HG02798 (cell line): ENCODE measurements at regions not wholly inside any gene's neighbourhood (a gene's known extent, or its start where the extent isn't known, plus 50 kb on each side); places are given as distances from the start of the nearest gene placed in this dataset.
"Not testable (repeated sequence)": the region's sequence is repeated elsewhere in the genome, so short reads cannot be mapped to it uniquely, and the experiment has no call there.

Source experiments
- ATAC-seq: cut with Tn5 transposase; IDR thresholded peaks from one replicate; pipeline ENCODE4 v1.9.1; 2021; ENCODE audit warnings: mild to moderate bottlenecking; ENCODE audit not compliant: unreplicated experiment, poor library complexity

DNA sequence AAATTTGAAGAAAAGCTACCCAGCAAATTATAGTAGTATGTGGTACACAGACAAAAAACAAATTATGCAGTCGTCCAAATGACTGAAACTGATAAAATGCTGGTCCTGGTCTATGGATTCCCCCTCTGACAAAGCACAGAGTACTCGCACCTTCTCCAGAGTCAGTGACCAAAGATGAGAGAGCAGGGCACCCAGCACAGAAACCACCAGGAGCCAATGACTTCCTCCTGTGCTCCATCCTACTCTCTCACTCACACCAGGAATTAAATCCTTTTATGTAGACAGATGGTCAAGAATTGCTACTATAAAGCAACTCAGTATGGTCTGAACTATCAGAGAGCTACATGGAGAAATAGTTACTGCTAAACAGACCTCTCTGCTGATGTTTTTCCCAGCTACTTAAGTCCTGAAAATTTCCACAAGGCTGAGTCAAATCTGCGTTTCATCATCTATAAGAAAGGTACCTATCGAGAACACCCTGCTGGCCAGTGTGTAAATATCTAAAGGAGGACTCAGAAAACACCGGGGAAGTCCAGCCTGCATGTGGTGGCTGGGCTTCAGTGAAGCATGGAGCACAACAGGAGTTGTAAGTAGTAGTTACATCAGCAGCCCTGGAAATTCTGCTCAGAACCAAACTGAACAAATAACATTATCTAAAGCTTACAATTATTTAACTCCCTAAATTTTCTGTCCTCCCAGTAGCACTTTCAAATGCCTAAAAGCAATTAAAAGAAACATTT is 84.5 kb upstream of the FBXO28 start:
- peak; percentile 80 for ATAC-seq

DNA sequence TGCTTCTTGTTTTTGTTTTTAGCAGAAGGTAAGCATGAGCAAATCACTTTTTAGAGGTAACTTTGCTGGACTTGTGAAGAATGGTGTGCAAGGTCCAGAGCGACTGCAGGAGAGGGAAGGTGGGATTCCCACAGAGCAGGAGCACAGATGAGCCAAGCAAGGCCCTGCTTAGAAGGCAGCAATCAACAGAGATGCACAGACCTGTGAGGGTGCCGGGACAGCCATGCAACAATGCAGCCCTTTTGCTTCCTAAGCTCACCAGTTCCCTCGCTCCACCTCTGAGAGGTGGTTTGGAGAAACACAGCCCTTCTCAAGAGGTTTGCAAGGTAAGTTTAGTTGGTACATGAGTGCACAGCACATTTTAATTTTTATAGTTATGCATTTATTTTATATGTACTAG is 85.1 kb upstream of the FBXO28 start:
- not testable (repeated sequence) for ATAC-seq

DNA sequence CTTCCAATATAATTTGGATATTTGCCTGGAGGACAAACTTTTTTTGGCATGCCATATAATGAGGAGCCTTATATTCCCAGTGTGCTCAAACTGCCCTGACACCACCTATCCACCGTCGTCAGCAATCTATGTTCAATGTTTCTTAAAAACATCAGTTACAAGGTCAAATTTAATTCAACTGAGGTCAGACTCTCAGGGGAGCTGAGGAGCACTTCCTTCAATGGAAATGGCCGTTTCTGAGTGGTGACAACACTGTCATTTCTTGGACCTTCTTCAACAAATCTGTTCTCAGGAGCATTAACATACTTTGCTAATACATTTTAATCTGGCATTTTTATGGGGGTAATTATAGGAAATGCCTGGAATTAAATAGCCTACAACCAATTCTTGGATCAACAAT is 90.8 kb upstream of the FBXO28 start:
- ATAC-seq: not testable (repeated sequence)

DNA sequence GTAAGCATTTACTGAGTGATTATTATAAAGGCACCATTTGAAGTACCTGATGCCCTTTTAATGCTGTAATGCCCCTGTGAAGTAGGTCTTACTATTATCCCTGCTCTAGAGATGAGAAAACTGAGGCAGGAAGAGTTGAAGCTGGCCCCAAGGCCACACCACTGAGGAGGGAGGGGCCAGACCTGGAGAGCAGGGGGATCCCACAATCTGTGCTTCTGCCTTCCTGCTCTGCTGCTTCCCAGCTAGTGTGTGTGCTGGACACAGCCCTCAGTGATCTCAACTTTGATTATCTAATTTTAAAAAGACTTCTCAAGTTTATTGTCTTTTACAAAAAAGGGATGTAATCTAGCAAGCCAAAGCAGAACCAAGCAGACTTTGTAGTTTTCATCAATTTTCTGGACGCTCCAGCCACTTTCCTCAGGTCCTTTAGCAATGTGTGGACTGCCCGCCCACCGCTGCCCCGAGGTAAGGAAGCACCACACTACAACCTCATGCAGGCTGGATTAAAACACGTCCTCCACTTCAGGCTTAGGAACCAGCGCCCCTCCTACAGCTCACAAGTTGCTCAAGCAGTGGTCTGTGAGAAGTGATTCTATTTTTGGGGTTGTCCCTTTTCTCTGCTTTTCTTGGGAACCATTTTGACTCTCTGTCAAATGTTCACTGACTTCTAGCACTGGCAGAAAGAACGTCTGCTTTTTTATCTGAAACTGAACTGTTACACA is 91.5 kb upstream of the FBXO28 start:
- ATAC-seq: not testable (repeated sequence)

DNA sequence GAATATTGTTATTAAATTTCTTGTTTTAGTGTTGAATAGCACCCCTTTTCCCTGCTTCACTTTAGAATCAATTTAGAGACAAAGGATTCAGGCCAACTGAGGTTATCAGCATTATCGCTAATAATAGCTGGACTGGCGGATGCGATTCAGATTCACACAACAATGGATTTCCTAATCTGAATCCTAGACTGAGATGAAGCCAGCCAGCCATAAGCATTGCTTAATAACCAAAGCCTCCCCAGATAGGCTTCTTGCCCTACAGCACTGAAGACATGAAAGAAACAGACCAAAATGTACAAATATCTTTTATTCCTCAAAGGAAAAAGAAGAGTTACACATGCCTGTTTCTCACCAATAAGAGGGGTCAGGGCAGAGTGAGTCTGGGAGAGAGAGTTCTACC is 94.0 kb upstream of the FBXO28 start:
- ATAC-seq: not testable (repeated sequence)

DNA sequence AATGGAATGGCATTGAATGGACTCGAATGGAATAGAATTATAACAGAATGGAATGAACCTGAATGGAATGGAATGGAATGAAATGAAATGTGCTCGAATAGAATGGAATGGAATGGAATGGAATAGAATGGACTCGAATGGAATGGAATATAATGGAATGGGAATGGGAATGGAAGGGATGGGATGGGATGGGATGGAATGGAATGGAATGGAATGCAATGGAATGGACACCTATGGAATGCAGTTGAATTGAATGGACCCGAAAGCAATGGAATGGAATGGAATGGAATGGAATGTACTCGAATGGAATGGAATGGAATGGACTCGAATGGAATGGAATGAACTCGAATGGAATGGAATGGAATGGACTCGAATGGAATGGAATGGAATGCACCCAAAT is 98.1 kb upstream of the FBXO28 start:
- not testable (repeated sequence) for ATAC-seq

DNA sequence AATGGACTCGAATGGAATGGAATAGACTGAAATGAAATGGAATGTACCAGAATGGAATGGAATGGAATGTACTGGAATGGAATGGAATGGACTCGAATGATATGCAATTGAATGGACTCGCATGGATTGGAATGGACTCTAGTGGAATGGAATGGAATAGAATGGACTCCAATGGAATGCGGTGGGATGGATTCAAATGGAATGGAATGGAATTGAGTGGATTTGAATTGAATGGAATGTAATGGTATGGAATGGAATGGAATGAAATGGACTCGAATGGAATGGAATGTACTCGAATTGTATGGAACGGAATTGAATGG is 99.6 kb upstream of the FBXO28 start:
- no peak for ATAC-seq

DNA sequence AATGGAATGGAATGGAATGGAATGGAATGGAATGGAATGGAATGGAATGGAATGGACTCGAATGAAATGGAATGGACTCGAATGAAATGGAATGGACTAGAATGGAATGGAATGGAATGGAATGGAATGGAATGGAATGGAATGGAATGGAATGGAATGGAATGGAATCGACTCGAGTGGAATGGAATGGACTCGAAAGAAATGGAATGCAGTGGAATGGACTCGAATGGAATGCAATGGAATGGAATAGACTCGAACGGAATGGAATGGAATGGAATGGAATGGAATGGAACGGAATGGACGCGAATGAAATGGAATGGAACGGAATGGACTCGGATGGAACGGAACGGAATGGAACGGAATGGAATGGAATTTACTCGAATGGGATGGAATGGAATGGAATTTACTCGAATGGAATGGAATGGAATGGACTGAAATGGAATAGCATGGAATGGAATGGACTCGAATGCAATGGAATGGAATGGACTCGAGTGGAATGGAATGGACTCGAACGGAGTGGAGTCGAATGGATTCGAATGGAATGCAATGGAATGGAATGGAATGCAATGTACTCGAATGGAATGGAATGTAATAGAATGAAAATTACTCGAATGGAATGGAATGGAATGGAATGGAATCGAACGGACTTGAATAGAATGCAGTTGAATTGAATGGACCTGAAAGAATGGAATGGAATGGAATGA is 100.1 kb upstream of the FBXO28 start:
- ATAC-seq: not testable (repeated sequence)

DNA sequence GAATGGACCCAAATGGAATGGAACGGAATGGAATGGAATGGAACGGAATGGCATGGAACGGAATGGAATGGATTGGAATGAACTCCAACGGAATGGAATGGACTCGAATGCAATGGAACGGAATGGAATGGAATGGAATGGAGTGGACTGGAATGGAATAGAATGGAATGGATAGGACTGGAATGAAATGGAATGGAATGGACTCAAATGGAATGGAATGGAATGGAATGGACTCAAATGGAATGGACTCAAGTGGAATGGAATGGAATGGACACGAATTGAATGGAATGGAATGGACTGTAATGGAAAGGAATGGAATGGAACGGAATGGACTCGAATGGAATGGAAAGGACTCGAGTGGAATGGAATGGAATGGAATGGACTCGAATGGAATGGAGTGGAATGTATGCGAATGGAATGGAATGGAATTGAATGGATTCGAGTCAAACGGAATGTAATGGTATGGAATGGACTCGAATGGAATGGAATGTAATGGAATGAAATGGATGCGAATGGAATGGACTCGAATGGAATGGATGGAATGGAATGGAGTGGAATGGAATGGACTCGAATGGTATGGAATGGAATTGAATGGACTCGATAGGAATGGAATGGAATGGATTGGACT is 101.0 kb upstream of the FBXO28 start:
- not testable (repeated sequence) for ATAC-seq

DNA sequence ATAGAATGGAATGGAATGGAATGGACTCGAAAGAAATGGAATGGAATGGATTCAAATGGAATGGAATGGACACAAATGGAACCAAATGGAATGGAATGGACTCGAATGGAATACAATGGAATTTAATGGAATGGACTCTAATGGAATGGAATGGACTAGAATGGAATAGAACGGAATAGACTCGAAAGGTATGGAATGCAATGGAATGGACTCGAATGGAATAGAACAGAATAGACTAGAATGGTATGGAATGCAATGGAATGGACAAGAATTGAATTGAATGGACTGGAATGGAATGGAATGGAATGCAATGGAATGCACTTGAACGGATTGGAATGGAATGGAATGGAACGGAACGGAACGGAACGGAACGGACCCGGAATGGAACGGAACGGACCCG is 101.7 kb upstream of the FBXO28 start:
- ATAC-seq: not testable (repeated sequence)

DNA sequence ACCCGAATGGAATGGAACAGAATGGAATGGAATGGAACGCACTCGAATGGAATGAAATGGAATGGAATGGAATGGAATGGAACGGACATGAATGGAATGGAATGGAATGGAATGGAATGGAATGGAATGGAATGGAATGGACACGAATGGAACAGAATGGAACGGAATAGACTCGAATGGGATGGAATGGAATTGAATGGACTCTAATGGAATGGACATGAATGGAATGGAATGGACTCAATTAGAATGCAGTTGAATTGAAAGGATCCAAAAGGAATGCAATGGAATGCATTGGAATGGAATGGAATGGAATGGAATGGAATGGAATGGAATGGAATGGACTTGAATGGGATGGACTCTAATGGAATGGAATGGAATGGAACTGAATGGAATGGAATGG is 102.2 kb upstream of the FBXO28 start:
- ATAC-seq: not testable (repeated sequence)

DNA sequence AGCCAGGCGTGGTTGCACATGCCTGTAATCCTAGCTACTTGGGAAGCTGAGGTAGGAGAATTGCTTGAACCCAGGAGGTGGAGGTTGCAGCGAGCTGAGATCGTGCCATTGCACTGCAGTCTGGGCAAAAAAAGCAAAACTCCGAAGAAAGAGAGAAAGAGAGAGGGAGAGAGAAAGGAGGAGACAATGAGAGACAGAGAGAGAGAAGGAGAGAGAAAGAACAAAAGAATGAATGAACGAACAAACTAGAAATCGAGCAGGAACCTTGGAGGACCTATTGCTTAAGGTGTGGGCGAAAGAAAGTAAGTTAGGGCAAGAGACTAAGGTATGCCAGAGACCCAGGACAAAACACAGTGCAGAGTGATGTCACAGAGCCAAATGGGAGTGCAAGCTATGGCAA is 102.8 kb upstream of the FBXO28 start:
- ATAC-seq: not testable (repeated sequence)

DNA sequence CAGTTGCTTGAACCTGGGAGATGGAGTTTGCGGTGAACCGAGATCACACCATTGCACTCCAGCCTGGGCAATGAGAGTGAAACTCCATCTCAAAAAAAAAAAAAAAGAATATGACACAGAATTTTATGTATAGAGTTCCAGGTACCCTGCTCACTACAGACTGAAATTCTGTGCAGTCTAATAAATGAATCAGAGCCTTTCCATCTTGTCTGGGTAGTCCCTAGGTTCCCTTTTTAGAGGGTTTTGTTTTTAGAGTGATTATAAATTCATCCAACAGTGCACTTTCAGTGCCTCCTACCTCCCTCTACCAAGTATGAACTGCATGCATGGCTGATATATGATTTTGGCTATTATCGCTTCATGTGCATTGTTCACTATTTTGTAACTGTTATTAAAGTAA is 107.9 kb upstream of the FBXO28 start:
- not testable (repeated sequence) for ATAC-seq

DNA sequence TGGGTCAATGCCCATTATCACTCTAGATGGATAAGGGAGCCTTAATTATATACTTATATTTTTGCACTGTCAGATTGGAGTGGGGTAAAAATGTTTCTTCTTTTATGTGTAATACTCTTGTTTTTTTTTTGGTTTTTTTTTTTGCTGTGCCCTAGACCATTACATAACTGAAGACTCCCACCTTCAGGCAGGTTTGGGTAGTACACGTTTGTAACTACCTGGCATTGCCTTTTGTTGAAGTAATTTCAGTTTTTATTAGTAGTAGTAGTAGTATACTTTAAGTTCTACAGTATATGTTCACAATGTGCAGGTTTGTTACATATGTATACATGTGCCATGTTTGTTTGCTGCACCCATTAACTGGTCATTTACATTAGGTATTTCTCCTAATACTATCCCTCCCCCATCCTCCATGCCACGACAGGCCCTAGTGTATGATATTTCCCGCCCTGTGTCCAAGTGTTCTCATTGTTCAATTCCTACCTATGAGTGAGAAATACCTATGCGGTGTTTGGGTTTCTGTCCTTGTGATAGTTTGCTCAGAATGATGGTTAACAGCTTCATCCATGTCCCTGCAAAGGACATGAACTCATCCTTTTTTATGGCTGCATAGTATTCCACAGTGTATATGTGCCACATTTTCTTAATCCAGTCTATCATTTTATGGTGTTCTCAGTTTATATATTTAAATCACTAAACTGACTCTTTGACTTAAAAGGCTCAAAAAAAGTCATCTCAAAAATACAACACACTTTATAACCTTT is 109.2 kb upstream of the FBXO28 start:
- ATAC-seq: not testable (repeated sequence)

DNA sequence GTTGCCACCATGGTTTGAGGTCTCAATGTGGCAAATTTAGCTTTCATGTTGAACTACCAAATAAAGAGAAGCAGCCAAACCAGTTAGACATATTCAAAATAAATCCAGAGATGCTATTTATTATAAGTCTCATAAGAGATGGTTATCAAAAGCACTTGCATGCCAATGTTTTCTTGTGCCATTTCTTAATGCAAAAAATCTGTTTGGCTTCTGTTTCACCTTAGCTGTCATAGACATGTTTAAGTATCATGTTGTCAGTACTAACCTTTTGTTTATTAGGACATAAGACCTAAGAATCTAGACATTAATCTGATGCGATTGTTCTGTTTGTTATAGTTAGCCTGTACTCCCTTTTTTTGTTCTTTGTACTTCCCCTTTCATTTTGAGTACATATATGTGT is 110.0 kb upstream of the FBXO28 start:
- ATAC-seq: not testable (repeated sequence)

DNA sequence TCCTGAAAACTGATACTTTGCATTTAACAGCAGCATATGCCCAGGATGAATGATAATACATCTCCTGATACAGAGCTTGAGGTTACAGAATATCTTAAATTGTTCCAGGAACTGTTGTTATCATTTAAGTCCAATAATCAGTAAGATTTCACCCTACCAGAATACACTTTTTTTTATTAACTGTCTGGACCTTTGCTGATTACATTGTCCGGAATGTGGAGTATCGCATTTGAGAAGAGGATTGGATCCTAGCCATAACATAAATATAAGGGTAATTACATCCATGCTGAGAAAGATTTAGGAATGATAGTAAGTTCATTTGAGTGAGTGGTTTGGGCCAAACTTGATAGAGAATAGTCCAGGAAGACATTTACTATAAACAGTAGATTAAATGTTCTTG is 112.2 kb upstream of the FBXO28 start:
- not testable (repeated sequence) for ATAC-seq

DNA sequence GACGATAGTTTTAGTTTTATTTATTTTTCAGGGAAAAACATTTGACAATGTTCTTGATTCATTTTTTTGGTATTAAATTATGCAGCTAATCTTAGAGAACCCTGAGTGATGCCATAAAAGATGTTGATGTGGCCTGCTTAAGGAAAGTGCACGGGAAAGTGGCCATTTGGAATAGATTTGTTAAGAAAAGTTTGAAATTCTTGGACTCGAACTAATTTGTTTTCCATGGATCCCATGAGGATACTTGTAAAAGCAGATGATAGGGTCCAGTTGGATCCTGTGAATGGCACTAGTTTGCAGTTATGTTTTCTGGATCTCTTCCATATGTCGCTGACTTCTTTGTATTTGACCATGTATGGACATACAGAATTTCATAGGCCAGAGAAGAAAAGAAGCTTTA is 114.2 kb upstream of the FBXO28 start:
- not testable (repeated sequence) for ATAC-seq

DNA sequence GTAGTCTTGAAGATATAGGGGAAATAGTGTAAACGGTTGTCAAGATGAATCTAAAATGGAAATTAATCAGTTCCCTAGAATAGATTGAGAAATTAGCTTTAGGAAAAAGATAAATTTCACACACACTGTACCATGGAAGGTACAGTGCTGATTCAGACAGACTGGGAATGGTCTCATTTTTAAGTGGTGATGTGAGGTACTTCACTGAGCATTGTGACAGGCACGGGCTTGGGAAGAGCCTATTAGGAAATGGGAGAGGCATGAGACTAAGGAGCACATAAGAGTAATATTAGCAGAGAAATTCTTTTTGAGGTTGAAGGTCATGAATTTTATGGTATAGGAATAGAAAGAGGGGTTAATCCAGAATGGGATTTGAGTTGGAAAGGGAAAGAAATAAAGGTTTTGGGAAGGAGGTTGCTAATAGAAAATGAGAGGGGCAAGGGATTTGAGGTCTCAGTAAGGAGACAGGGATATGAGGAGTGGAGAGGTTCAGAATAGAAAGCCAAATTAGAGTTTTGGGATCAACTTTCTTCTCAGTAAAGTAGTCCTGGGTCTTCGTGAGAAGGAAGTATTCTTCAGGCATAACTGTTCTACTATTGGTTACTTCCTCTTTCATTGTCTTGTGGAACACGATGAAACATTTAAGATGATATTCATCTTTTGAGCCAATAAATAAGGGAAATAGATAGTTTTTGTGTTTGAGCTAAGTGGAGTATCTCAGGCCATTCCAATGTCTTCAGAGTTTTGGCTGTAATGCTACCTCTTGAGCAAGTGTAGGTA is 115.0 kb upstream of the FBXO28 start:
- not testable (repeated sequence) for ATAC-seq

DNA sequence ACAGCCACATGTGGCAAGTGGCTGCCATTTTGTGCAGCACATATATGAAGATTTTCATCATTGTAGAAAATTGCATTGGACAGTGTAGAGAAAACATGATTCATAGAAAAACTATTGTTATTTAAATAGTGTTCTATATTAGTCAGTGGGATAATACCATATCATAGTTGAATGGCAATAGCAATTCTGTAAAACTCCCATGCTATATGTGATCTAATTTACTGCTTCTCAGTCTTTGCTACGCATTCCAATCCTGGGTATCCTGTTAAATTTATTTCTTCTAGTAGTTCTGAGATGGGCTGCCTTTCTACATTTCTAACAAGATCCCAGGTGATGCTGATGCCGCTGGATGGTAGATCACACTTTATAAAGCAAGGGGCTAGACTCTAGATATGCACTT is 117.5 kb upstream of the FBXO28 start:
- not testable (repeated sequence) for ATAC-seq
